PC-3 (cell line): ENCODE measurements at regions not wholly inside any gene's neighbourhood (a gene's known extent, or its start where the extent isn't known, plus 50 kb on each side); places are given as distances from the start of the nearest gene placed in this dataset.

Source experiments
- CTCF ChIP-seq: fragments of 300-600 bp; sonication (generic); conservative IDR thresholded peaks from 2 replicates; pipeline ENCODE4 v1.5.1; 2017; ENCODE audit warnings: antibody characterized with exemption, low read depth, mild to moderate bottlenecking, low read length
- EZH2 ChIP-seq: fragments of 300-600 bp; sonication (generic); IDR thresholded peaks from one replicate; pipeline ENCODE4 v1.6.1; 2017; ENCODE audit warnings: antibody characterized with exemption, mild to moderate bottlenecking, low read length; ENCODE audit not compliant: unreplicated experiment
- EZH2phosphoT487 ChIP-seq: fragments of 300-600 bp; sonication (generic); IDR thresholded peaks from 2 replicates; pipeline ENCODE4 v1.6.1; 2018; ENCODE audit warnings: mild to moderate bottlenecking, antibody characterized with exemption, low read length, borderline replicate concordance

- no peak for TF ChIP-seq CTCF
- no peak for TF ChIP-seq EZH2phosphoT487
- TF ChIP-seq EZH2: no peak
These were observed 112.4 kb upstream of the STT3B start for GRCh38 chr3:31420311-31420710.
